Psoas muscle (tissue), 7 donors: ENCODE measurements at regions not wholly inside any gene's neighbourhood (a gene's known extent, or its start where the extent isn't known, plus 50 kb on each side); places are given as distances from the start of the nearest gene placed in this dataset.
"Not testable (repeated sequence)": the region's sequence is repeated elsewhere in the genome, so short reads cannot be mapped to it uniquely, and the experiment has no call there.

ENCODE experiments used
- ATAC-seq, 4 donors: fragments of 200-7000 bp; cut with Tn5 transposase; one replicate each; pipeline ENCODE4 v1.9.1; 2020; ENCODE audit warnings: moderate library complexity in 3 of 4, mild to moderate bottlenecking in 2 of 4
- DNase-seq, 2 donors: peaks; one replicate each; pipeline ENCODE4 v3.0.0-alpha.2; 2020
- H3K27ac ChIP-seq: fragments of 200-600 bp; one replicate; pipeline ENCODE4 v1.8.0; 2022
- H3K27me3 ChIP-seq, 3 donors: fragments of 200-600 bp in 1 of 3; one replicate each; pipeline versions ENCODE4 v1.6.1 to v1.8.0; 2013 to 2022; ENCODE audit warnings: low read length in 2 of 3, mild to moderate bottlenecking in 2 of 3, moderate library complexity in 1 of 3; ENCODE audit not compliant: insufficient read depth in 3 of 3
- H3K36me3 ChIP-seq, 2 donors: fragments of 200-600 bp in 1 of 2; one replicate each; pipeline versions ENCODE4 v1.6.1 to v1.8.0; 2013 to 2022; ENCODE audit warnings: low read depth in 1 of 2, mild to moderate bottlenecking in 1 of 2, moderate library complexity in 1 of 2; ENCODE audit not compliant: insufficient read depth in 1 of 2
- H3K4me1 ChIP-seq: fragments of 200-600 bp; one replicate; pipeline ENCODE4 v1.8.0; 2022
- H3K4me3 ChIP-seq: fragments of 200-600 bp; one replicate; pipeline ENCODE4 v1.8.0; 2022; ENCODE audit warnings: mild to moderate bottlenecking
- H3K9me3 ChIP-seq: fragments of 200-600 bp; one replicate; pipeline ENCODE4 v1.8.0; 2022
- CTCF ChIP-seq: fragments of 200-600 bp; IDR thresholded peaks from one replicate; pipeline ENCODE4 v1.8.0; 2022; ENCODE audit warnings: antibody characterized with exemption
- WGBS, 3 donors: extraction: QIAGEN DNeasy Blood & Tissue Kit; methylation state at CpG; one replicate each; pipeline versions ENCODE4 v1.1.6 to v1.1.7; 2013; 5-methylcytosine and 5-hydroxymethylcytosine counted together
- intact Hi-C, 2 donors: fragments of 100-400 bp; cut with DNase I; formaldehyde crosslinking; loops; one replicate each; pipeline versions ENCODE4 v1.11.0 to v1.14.2; 2022
- donor health status: healthy with polysubstance abuse.
- donor health status: DM: no; HTN: no; CAD: no; lungs with moderate emphysema.
- donor health status: Bipolar disorder and iron deficiency.
- donor health status: healthy.
- donor health status: DM: yes; HTN: yes; CAD: no.
- donor health status: DM: no; HTN: no; CAD: no.
- donor health status: DM: yes; HTN: yes; CAD: no.

GRCh38 chr4:167903291-167903721 lies 189.0 kb upstream of the ANXA10 start:
- DNase-seq: no peak
- intact Hi-C loops: no loop called here

DNA sequence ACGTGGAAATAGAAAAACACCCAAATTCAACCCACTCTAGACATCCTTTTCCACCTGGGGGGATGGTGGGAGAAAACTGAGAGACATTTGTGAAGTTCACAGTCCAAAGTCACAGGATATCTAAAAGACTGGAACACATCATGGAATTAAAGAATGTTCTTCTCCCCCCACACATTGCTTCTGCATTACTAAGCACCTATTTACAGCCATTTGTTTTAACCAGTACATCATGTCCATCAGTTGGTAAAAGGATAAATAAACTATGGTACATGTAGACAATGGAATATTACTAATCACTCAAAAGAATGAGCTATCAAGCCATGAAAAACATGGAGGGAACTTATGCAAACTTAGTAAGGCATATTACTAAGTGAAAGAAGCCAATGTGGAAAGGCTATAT lies 185.5 kb upstream of the ANXA10 start:
- DNase-seq: no peak

More at GRCh38 chr4:167903291-167903721, 189.0 kb upstream of the ANXA10 start:
- H3K4me1 ChIP-seq: no peaks in the 10 kb centered on the region
- H3K4me3 ChIP-seq: no peak overlapping the region
- WGBS, 3 donors: 29 to 41% (median 33%) methylated on average over 1 of the region's 1 CpG
- no peaks in the 10 kb centered on the region for H3K9me3 ChIP-seq
- no peak overlapping the region for H3K27ac ChIP-seq
- no peak for TF ChIP-seq CTCF
- no peaks in the 10 kb centered on the region for H3K36me3 ChIP-seq
- no peak for ATAC-seq
- no peaks in the 10 kb centered on the region for H3K27me3 ChIP-seq

DNA sequence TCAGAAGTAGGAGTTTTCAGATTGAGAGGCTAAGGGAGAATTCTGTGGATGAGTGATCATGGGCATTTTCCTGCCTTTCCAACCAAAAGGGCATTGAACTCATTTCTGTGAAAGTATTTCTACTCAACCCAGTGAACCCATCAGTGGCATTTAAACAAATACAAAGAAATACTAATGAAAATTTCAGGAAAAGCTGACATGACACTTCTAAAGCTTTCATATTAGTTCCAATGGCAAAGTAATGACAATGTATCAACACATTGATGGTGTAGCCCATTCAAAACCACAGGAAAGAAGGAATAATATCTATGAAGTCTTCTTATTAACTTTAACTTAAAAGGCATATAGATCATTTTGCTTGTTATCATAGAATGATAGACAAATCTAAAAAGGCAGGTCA lies 183.5 kb upstream of the ANXA10 start:
- Histone ChIP-seq H3K36me3 (no peaks in the 10 kb centered on the region), H3K27me3 (no peaks in the 10 kb centered on the region), H3K4me1 (no peaks in the 10 kb centered on the region), H3K4me3 (no peak overlapping the region), H3K27ac (no peak overlapping the region), H3K9me3 (no peaks in the 10 kb centered on the region)
- DNase-seq: no peak
- TF ChIP-seq CTCF: no peak
- no peak for ATAC-seq
- intact Hi-C loops: no loop called here

More for the DNA sequence above, 185.5 kb upstream of the ANXA10 start:
- H3K36me3 ChIP-seq: no peaks in the 10 kb centered on the region
- H3K4me1 ChIP-seq: no peaks in the 10 kb centered on the region
- no peaks in the 10 kb centered on the region for H3K9me3 ChIP-seq
- ATAC-seq: no peak
- WGBS, 3 donors: 76 to 88% (median 82%) methylated on average over 1 of the region's 1 CpG
- H3K4me3 ChIP-seq: no peak overlapping the region
- H3K27ac ChIP-seq: no peak overlapping the region
- intact Hi-C loops: no loop called here
- H3K27me3 ChIP-seq: no peaks in the 10 kb centered on the region
- TF ChIP-seq CTCF: no peak

GRCh38 chr4:167912535-167912934 lies 179.8 kb upstream of the ANXA10 start:
- 86 to 87% (median 86%) methylated on average over 3 of the region's 3 CpGs for WGBS, 3 donors
- H3K9me3 ChIP-seq, ATAC-seq, H3K4me3 ChIP-seq, DNase-seq, H3K27ac ChIP-seq, H3K27me3 ChIP-seq, H3K36me3 ChIP-seq, H3K4me1 ChIP-seq, intact Hi-C loops: not testable (repeated sequence)

DNA sequence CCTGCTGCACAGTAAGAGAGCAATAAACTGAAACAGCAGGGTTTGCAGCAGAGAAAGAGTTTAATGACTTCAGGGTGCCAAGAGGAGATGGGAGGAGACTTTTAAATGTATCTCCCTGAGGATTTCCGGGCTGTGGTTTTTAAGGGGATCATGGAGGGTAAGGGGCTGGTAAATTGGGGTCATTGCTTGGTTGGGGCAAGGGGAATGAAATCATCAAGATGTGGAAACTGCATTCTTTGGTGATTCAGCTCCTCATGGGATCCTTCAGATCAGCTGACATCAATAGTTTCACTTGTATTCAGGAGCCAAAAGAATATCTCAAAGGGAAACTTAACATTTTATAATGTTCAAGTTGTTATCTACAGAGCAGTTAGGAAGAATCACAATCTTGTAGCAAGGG lies 174.3 kb upstream of the ANXA10 start:
- Histone ChIP-seq H3K27me3 (no peaks in the 10 kb centered on the region), H3K4me3 (no peak overlapping the region), H3K9me3 (peaks cover 5% of the 10 kb centered on the region), H3K36me3 (no peaks in the 10 kb centered on the region), H3K27ac (no peak overlapping the region), H3K4me1 (no peaks in the 10 kb centered on the region)
- ATAC-seq: no peak
- WGBS, 3 donors: 29 to 74% (median 73%) methylated on average over 1 of the region's 1 CpG
- intact Hi-C loops: no loop called here
- no peak for DNase-seq
- no peak for TF ChIP-seq CTCF
